ENCODE measurements at regions not wholly inside any gene's neighbourhood (a gene's known extent, or its start where the extent isn't known, plus 50 kb on each side); places are given as distances from the start of the nearest gene placed in this dataset.

DNA sequence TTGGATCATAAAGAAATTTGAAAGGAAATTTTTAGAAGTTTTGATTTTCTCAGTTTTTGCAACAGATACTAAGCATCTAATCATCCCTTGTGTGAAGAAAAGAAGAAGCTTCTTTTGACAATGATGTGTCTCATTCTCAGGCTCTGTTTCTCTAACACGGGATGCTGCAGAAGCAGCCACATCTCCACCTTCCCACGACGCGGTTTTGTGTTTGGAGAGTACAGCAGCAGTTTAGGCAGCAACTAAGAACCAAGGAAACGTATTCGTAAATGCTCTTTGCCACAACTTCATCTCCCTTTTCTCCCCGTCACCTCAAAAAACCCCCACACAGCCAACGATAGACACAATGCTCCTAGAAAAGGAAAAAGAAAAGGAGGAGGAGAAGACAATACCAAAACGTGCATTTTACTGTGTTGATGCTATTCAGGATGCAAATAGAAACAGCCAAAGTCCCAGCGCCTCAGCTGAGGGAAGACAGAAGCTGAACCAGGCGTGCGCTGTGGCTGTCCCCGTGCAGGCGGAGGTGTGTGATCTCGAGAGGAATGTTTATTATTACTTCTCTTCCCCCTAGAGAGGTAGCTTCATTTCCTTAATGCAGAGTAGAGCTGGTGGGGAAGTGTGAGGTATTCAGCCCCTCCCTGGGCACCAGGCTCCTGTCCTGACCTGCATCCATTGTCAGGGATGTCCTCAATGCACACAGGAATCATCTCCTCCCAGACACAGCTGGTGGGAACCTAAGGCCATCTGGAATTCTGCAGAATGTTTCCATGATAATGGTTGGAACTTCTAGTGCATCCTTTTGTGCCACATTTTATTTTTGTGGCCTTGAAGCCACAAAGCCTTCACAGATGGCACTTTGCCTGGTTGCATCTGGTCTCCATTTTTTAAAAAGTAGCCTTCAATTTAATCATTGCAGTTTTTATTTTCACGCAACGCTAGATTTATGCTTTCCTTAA lies 174.6 kb upstream of the KLF6 start:
- POLR2A ChIA-PET = interaction anchor here (0.9 kb wide), 1 partner anchor 175 kb away, joined by 4 read pairs; the partner anchor contains the start of gene KLF6
- H3K27ac ChIP-seq (ENCODE audit: extremely low read depth, low read depth, low read length) = no peak overlapping the region
- no peaks in the 10 kb centered on the region for H3K9me3 ChIP-seq (ENCODE audit: control insufficient read depth, insufficient read depth, low read depth, low read length)
- no peak for TF ChIP-seq ZNF791 (tag by site-specific recombination; IDR thresholded peaks at IDR 0.05)
- no peak for TF ChIP-seq ZNF596 (tag by site-specific recombination; IDR thresholded peaks at IDR 0.05)
- no peak for TF ChIP-seq ZNF394 (tag by site-specific recombination; IDR thresholded peaks at IDR 0.05; ENCODE audit: borderline replicate concordance)
- TF ChIP-seq KLF7 (tag by site-specific recombination; IDR thresholded peaks at IDR 0.05; ENCODE audit: borderline replicate concordance) = no peak
- TF ChIP-seq, protein P1, sequence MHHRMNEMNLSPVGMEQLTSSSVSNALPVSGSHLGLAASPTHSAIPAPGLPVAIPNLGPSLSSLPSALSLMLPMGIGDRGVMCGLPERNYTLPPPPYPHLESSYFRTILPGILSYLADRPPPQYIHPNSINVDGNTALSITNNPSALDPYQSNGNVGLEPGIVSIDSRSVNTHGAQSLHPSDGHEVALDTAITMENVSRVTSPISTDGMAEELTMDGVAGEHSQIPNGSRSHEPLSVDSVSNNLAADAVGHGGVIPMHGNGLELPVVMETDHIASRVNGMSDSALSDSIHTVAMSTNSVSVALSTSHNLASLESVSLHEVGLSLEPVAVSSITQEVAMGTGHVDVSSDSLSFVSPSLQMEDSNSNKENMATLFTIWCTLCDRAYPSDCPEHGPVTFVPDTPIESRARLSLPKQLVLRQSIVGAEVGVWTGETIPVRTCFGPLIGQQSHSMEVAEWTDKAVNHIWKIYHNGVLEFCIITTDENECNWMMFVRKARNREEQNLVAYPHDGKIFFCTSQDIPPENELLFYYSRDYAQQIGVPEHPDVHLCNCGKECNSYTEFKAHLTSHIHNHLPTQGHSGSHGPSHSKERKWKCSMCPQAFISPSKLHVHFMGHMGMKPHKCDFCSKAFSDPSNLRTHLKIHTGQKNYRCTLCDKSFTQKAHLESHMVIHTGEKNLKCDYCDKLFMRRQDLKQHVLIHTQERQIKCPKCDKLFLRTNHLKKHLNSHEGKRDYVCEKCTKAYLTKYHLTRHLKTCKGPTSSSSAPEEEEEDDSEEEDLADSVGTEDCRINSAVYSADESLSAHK (tag by site-specific recombination; IDR thresholded peaks at IDR 0.05) = no peak
- no peak for TF ChIP-seq ZNF555 (tag by site-specific recombination; conservative IDR thresholded peaks at IDR 0.05)
- no peaks in the 10 kb centered on the region for H3K36me3 ChIP-seq (ENCODE audit: control insufficient read depth in 2 of 2, insufficient read depth in 1 of 2, low read length in 2 of 2)
- H3K4me1 ChIP-seq (ENCODE audit: control insufficient read depth, insufficient read depth, low read length) = no peaks in the 10 kb centered on the region
- H3K4me3 ChIP-seq (ENCODE audit: low read depth, low read length) = no peak overlapping the region
- CTCF ChIA-PET = interaction anchor here (0.7 kb wide), 2 partner anchors 202 to 568 kb away, joined by 3 read pairs; no protein-coding TSS in a partner anchor

DNA sequence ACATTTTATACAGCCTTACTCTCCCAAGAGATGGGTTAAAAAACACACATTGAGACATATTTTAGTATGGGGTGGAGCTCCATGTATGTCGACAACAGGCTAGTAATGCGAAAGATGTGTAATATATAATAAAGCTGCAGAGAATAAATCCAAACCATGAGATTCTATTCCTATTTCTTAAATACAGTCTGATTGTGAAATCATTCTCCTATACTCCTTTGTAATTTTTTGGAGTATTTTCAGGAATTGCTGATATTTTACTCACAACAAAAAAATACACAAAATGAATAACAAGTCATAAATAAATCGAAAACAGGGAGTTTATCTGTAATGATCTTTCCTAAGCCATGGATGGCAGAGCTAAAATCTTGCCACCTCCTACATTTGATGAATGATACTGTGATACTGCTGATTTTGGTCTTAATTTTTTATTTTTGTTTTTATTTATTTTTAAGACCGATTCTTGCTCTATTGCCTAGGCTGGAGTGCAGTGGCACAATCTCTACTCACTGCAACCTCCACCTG lies 173.5 kb upstream of the KLF6 start:
- H3K4me3 ChIP-seq (ENCODE audit: low read depth, low read length) = no peak overlapping the region
- no peaks in the 10 kb centered on the region for H3K36me3 ChIP-seq (ENCODE audit: control insufficient read depth in 2 of 2, insufficient read depth in 1 of 2, low read length in 2 of 2)
- TF ChIP-seq KLF7 (tag by site-specific recombination; IDR thresholded peaks at IDR 0.05; ENCODE audit: borderline replicate concordance) = no peak
- TF ChIP-seq ZNF837 (tag by site-specific recombination; IDR thresholded peaks at IDR 0.05) = no peak
- no peak for TF ChIP-seq ZNF654 (tag by site-specific recombination; IDR thresholded peaks at IDR 0.05; ENCODE audit: low read depth)
- TF ChIP-seq, protein P2, sequence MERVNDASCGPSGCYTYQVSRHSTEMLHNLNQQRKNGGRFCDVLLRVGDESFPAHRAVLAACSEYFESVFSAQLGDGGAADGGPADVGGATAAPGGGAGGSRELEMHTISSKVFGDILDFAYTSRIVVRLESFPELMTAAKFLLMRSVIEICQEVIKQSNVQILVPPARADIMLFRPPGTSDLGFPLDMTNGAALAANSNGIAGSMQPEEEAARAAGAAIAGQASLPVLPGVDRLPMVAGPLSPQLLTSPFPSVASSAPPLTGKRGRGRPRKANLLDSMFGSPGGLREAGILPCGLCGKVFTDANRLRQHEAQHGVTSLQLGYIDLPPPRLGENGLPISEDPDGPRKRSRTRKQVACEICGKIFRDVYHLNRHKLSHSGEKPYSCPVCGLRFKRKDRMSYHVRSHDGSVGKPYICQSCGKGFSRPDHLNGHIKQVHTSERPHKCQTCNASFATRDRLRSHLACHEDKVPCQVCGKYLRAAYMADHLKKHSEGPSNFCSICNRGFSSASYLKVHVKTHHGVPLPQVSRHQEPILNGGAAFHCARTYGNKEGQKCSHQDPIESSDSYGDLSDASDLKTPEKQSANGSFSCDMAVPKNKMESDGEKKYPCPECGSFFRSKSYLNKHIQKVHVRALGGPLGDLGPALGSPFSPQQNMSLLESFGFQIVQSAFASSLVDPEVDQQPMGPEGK (tag by site-specific recombination; IDR thresholded peaks at IDR 0.05) = no peak
- no peak for TF ChIP-seq HOXA7 (CRISPR knock-in tag; IDR thresholded peaks at IDR 0.05; ENCODE audit: borderline replicate concordance)
- no peak for TF ChIP-seq SETDB1 (IDR thresholded peaks at IDR 0.05; ENCODE audit: insufficient read length, low read length)
- no peak for TF ChIP-seq ZNF549 (tag by site-specific recombination; IDR thresholded peaks at IDR 0.05)
- no peak for TF ChIP-seq ZNF221 (tag by site-specific recombination; IDR thresholded peaks at IDR 0.05; ENCODE audit: borderline replicate concordance)
- no peak overlapping the region for H3K27ac ChIP-seq (ENCODE audit: extremely low read depth, low read depth, low read length)
- ChIA-PET POLR2A (interaction anchor here (0.7 kb wide), 1 partner anchor 174 kb away, joined by 3 read pairs; the partner anchor contains the start of gene KLF6), CTCF (no interaction called here)
- H3K9me3 ChIP-seq (ENCODE audit: control insufficient read depth, insufficient read depth, low read depth, low read length) = no peaks in the 10 kb centered on the region
- no peaks in the 10 kb centered on the region for H3K4me1 ChIP-seq (ENCODE audit: control insufficient read depth, insufficient read depth, low read length)

DNA sequence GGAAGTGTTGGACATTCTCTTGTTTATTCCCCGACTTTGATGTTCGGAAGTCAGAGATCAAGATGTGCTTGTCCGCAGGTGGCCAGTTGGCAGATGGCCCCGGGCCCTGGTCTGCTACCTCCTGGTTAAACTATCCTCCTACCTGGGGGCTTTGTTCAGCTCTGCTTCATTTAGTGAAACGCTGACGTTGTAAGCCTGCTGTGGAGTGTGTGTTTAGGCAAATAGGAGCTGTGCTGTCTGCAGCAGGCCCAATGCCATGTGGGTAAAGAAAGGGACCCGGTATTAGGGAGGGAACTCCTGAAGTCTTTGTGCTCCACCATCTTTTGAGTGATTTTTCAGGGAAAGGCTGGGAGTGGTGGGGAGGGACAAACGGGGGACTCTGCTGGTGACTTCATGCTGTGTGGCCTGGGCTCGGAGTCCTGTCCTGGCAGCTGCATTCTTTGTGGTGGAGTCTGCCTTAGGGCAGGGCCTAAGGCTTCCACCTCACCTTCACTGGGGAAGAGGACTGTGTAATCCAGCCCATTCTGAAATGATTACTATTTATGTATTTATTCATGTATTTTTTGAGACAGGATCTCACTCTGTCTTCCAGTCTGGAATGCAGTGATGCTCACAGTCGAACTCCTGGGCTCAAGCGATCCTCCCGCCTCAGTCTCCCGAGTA lies 171.1 kb upstream of the KLF6 start:
- no peak for TF ChIP-seq ZNF324 (tag by site-specific recombination; IDR thresholded peaks at IDR 0.05)
- H3K4me3 ChIP-seq (ENCODE audit: low read depth, low read length) = no peak overlapping the region
- CTCF ChIA-PET = interaction anchor here (0.6 kb wide), 2 partner anchors 157 to 307 kb away, joined by 3 read pairs; no protein-coding TSS in a partner anchor
- no peaks in the 10 kb centered on the region for H3K9me3 ChIP-seq (ENCODE audit: control insufficient read depth, insufficient read depth, low read depth, low read length)
- H3K4me1 ChIP-seq (ENCODE audit: control insufficient read depth, insufficient read depth, low read length) = no peaks in the 10 kb centered on the region
- H3K27ac ChIP-seq (ENCODE audit: extremely low read depth, low read depth, low read length) = no peak overlapping the region
- no peaks in the 10 kb centered on the region for H3K36me3 ChIP-seq (ENCODE audit: control insufficient read depth in 2 of 2, insufficient read depth in 1 of 2, low read length in 2 of 2)
- POLR2A ChIA-PET = no interaction called here
